ENCODE measurements at regions not wholly inside any gene's neighbourhood (a gene's known extent, or its start where the extent isn't known, plus 50 kb on each side); places are given as distances from the start of the nearest gene placed in this dataset.

- no peak for DNase-seq
- CTCF ChIA-PET: no interaction called here
Observed at GRCh38 chr10:130555411-130555750, 419.2 kb downstream of the GLRX3 start.

GRCh38 chr10:130557181-130557845, 421.1 kb downstream of the GLRX3 start:
- Mint-ChIP-seq H3K27ac (no peak overlapping the region), H3K27me3 (no peaks in the 10 kb centered on the region), H3K36me3 (no peaks in the 10 kb centered on the region), H3K9me3 (no peaks in the 10 kb centered on the region), H3K4me1 (no peaks in the 10 kb centered on the region), H3K4me3 (no peak overlapping the region)
- DNase-seq: no peak
- CTCF ChIA-PET: no interaction called here

More at GRCh38 chr10:130555411-130555750, 419.2 kb downstream of the GLRX3 start:
- no peaks in the 10 kb centered on the region for H3K4me1 Mint-ChIP-seq
- no peak overlapping the region for H3K4me3 Mint-ChIP-seq
- no peaks in the 10 kb centered on the region for H3K27me3 Mint-ChIP-seq
- H3K27ac Mint-ChIP-seq: no peak overlapping the region
- H3K9me3 Mint-ChIP-seq: no peaks in the 10 kb centered on the region
- H3K36me3 Mint-ChIP-seq: no peaks in the 10 kb centered on the region

GRCh38 chr10:130558746-130559546, 422.8 kb downstream of the GLRX3 start:
- H3K27me3 Mint-ChIP-seq: no peaks in the 10 kb centered on the region
- no peak overlapping the region for H3K27ac Mint-ChIP-seq
- H3K4me1 Mint-ChIP-seq: no peaks in the 10 kb centered on the region
- no peak overlapping the region for H3K4me3 Mint-ChIP-seq
- no peak for DNase-seq
- H3K9me3 Mint-ChIP-seq: no peaks in the 10 kb centered on the region
- no peaks in the 10 kb centered on the region for H3K36me3 Mint-ChIP-seq
- CTCF ChIA-PET: no interaction called here

- no peaks in the 10 kb centered on the region for H3K36me3 Mint-ChIP-seq
- CTCF ChIA-PET: no interaction called here
- no peak overlapping the region for H3K4me3 Mint-ChIP-seq
- H3K27me3 Mint-ChIP-seq: no peaks in the 10 kb centered on the region
- DNase-seq: no peak
- H3K4me1 Mint-ChIP-seq: no peaks in the 10 kb centered on the region
- H3K27ac Mint-ChIP-seq: no peak overlapping the region
- peaks cover 4% of the 10 kb centered on the region for H3K9me3 Mint-ChIP-seq
Observed at GRCh38 chr10:130559547-130559880, 423.3 kb downstream of the GLRX3 start.

GRCh38 chr10:130560116-130560515, 423.9 kb downstream of the GLRX3 start:
- no peak overlapping the region for H3K4me3 Mint-ChIP-seq
- DNase-seq: no peak
- H3K36me3 Mint-ChIP-seq: no peaks in the 10 kb centered on the region
- CTCF ChIA-PET: no interaction called here
- no peaks in the 10 kb centered on the region for H3K4me1 Mint-ChIP-seq
- no peak overlapping the region for H3K27ac Mint-ChIP-seq
- H3K27me3 Mint-ChIP-seq: no peaks in the 10 kb centered on the region
- peaks cover 4% of the 10 kb centered on the region for H3K9me3 Mint-ChIP-seq

GRCh38 chr10:130560573-130560972, 424.4 kb downstream of the GLRX3 start:
- peaks cover 4% of the 10 kb centered on the region for H3K9me3 Mint-ChIP-seq
- no peak overlapping the region for H3K4me3 Mint-ChIP-seq
- H3K27ac Mint-ChIP-seq: no peak overlapping the region
- CTCF ChIA-PET: no interaction called here
- no peaks in the 10 kb centered on the region for H3K36me3 Mint-ChIP-seq
- no peaks in the 10 kb centered on the region for H3K4me1 Mint-ChIP-seq
- H3K27me3 Mint-ChIP-seq: no peaks in the 10 kb centered on the region
- DNase-seq: no peak

- Mint-ChIP-seq H3K36me3 (no peaks in the 10 kb centered on the region), H3K27ac (no peak overlapping the region), H3K9me3 (peaks cover 4% of the 10 kb centered on the region), H3K27me3 (no peaks in the 10 kb centered on the region), H3K4me3 (no peak overlapping the region), H3K4me1 (no peaks in the 10 kb centered on the region)
- CTCF ChIA-PET: no interaction called here
- no peak for DNase-seq
Observed at GRCh38 chr10:130561681-130562080, 425.5 kb downstream of the GLRX3 start.

GRCh38 chr10:130567011-130567410, 430.8 kb downstream of the GLRX3 start:
- Mint-ChIP-seq H3K36me3 (no peaks in the 10 kb centered on the region), H3K9me3 (peaks cover 7% of the 10 kb centered on the region), H3K27me3 (no peaks in the 10 kb centered on the region), H3K4me3 (no peak overlapping the region), H3K4me1 (no peaks in the 10 kb centered on the region), H3K27ac (no peak overlapping the region)
- no peak for DNase-seq
- CTCF ChIA-PET: no interaction called here

- Mint-ChIP-seq H3K9me3 (peaks cover 7% of the 10 kb centered on the region), H3K4me1 (no peaks in the 10 kb centered on the region), H3K36me3 (no peaks in the 10 kb centered on the region), H3K4me3 (no peak overlapping the region), H3K27ac (no peak overlapping the region), H3K27me3 (no peaks in the 10 kb centered on the region)
- CTCF ChIA-PET: no interaction called here
- no peak for DNase-seq
Observed at GRCh38 chr10:130567436-130567835, 431.2 kb downstream of the GLRX3 start.

- CTCF ChIA-PET: no interaction called here
- Mint-ChIP-seq H3K9me3 (peaks cover 7% of the 10 kb centered on the region), H3K27me3 (no peaks in the 10 kb centered on the region), H3K4me1 (no peaks in the 10 kb centered on the region), H3K36me3 (no peaks in the 10 kb centered on the region), H3K27ac (no peak overlapping the region), H3K4me3 (no peak overlapping the region)
- DNase-seq: no peak
Observed at GRCh38 chr10:130568246-130568645, 432.1 kb downstream of the GLRX3 start.

- Mint-ChIP-seq H3K36me3 (no peaks in the 10 kb centered on the region), H3K4me3 (no peak overlapping the region), H3K27me3 (no peaks in the 10 kb centered on the region), H3K9me3 (peaks cover 3% of the 10 kb centered on the region), H3K27ac (no peak overlapping the region), H3K4me1 (no peaks in the 10 kb centered on the region)
- CTCF ChIA-PET: interaction anchor here (0.6 kb wide), 1 partner anchor 837 kb away, joined by 3 read pairs; no protein-coding TSS in a partner anchor
- no peak for DNase-seq
Observed at GRCh38 chr10:130570074-130570473, 433.9 kb downstream of the GLRX3 start.

- Mint-ChIP-seq H3K27me3 (no peaks in the 10 kb centered on the region), H3K4me1 (no peaks in the 10 kb centered on the region), H3K36me3 (no peaks in the 10 kb centered on the region), H3K27ac (no peak overlapping the region), H3K4me3 (no peak overlapping the region), H3K9me3 (peaks cover 5% of the 10 kb centered on the region)
- CTCF ChIA-PET: no interaction called here
- no peak for DNase-seq
Observed at GRCh38 chr10:130571674-130572073, 435.5 kb downstream of the GLRX3 start.

GRCh38 chr10:130573446-130573845, 437.3 kb downstream of the GLRX3 start:
- Mint-ChIP-seq H3K9me3 (peaks cover 2% of the 10 kb centered on the region), H3K4me1 (no peaks in the 10 kb centered on the region), H3K36me3 (no peaks in the 10 kb centered on the region), H3K27me3 (no peaks in the 10 kb centered on the region), H3K4me3 (no peak overlapping the region), H3K27ac (no peak overlapping the region)
- CTCF ChIA-PET: no interaction called here
- no peak for DNase-seq

- CTCF ChIA-PET: no interaction called here
- Mint-ChIP-seq H3K4me3 (no peak overlapping the region), H3K9me3 (peaks cover 2% of the 10 kb centered on the region), H3K36me3 (no peaks in the 10 kb centered on the region), H3K4me1 (no peaks in the 10 kb centered on the region), H3K27ac (no peak overlapping the region), H3K27me3 (no peaks in the 10 kb centered on the region)
- no peak for DNase-seq
Observed at GRCh38 chr10:130575756-130576285, 439.6 kb downstream of the GLRX3 start.

GRCh38 chr10:130576427-130576826, 440.2 kb downstream of the GLRX3 start:
- Mint-ChIP-seq H3K27ac (no peak overlapping the region), H3K36me3 (no peaks in the 10 kb centered on the region), H3K27me3 (no peaks in the 10 kb centered on the region), H3K9me3 (peaks cover 2% of the 10 kb centered on the region), H3K4me3 (no peak overlapping the region), H3K4me1 (no peaks in the 10 kb centered on the region)
- no peak for DNase-seq
- CTCF ChIA-PET: no interaction called here

All from activated naive CD4-positive, alpha-beta T cell treated with anti-CD3 and anti-CD28 coated beads, Interleukin-2, amount 10 ng/mL, durations not matched to agents 7 days and 5 days (primary cell).